Caco-2 (cell line): ENCODE measurements at regions not wholly inside any gene's neighbourhood (a gene's known extent, or its start where the extent isn't known, plus 50 kb on each side); places are given as distances from the start of the nearest gene placed in this dataset.

Source experiments
- BruUV-seq: library from RNA; stranded (reverse); fragments of 400-500 nt; replicated peaks from 2 replicates; lab custom pipeline; 2021; lab: Mats Ljungman, UMichigan
- CTCF ChIA-PET: fragments of 300-600 bp; sonication (Branson Sonifier 250); formaldehyde crosslinking; loops from one replicate; lab custom pipeline; 2022; ENCODE audit warnings: antibody characterized with exemption; lab: Charles Lee
- POLR2A ChIA-PET: fragments of 300-600 bp; sonication (Branson Sonifier 250); formaldehyde crosslinking; loops from one replicate; lab custom pipeline; 2022; ENCODE audit warnings: antibody characterized with exemption; lab: Charles Lee
- DNase-seq, 2 experiments: peaks; one replicate each; pipeline versions ENCODE4 v3.0.0 to v3.0.0-alpha.2; 2020 to 2022
- H3K27me3 ChIP-seq: replicated peaks from 2 replicates; pipeline ENCODE4 v1.6.0; 2011; ENCODE audit warnings: low read length; ENCODE audit not compliant: control insufficient read depth, insufficient read depth
- H3K36me3 ChIP-seq: 2 replicates; pipeline ENCODE4 v1.5.1; 2011; ENCODE audit warnings: low read length; ENCODE audit not compliant: control insufficient read depth, insufficient read depth
- H3K4me1 ChIP-seq: fragments of 250-450 bp; sonication (Bioruptor Pico); 2 replicates; pipeline ENCODE4 v1.5.1; 2020; ENCODE audit warnings: mild to moderate bottlenecking
- H3K4me3 ChIP-seq: 2 replicates; pipeline ENCODE4 v1.5.1; 2011; ENCODE audit warnings: low read depth, mild to moderate bottlenecking, control low read depth, low read length
- H3K9me3 ChIP-seq: fragments of 250-450 bp; sonication (Bioruptor Pico); 2 replicates; pipeline ENCODE4 v1.5.1; 2020; ENCODE audit warnings: mild to moderate bottlenecking, moderate library complexity
- H3K27ac Mint-ChIP-seq: one replicate; pipeline ENCODE4 v1.8.0; 2022; ENCODE audit warnings: mixed read lengths; ENCODE audit not compliant: unreplicated experiment
- H3K27me3 Mint-ChIP-seq: one replicate; pipeline ENCODE4 v1.8.0; 2022; ENCODE audit warnings: mixed read lengths; ENCODE audit not compliant: insufficient read depth, unreplicated experiment
- H3K36me3 Mint-ChIP-seq: one replicate; pipeline ENCODE4 v1.8.0; 2022; ENCODE audit warnings: mild to moderate bottlenecking, mixed read lengths; ENCODE audit not compliant: insufficient read depth, unreplicated experiment
- H3K4me1 Mint-ChIP-seq: one replicate; pipeline ENCODE4 v1.8.0; 2022; ENCODE audit warnings: low read depth, mixed read lengths; ENCODE audit not compliant: unreplicated experiment
- H3K4me3 Mint-ChIP-seq: one replicate; pipeline ENCODE4 v1.8.0; 2022; ENCODE audit warnings: mild to moderate bottlenecking, moderate library complexity, mixed read lengths; ENCODE audit not compliant: unreplicated experiment
- H3K9me3 Mint-ChIP-seq: one replicate; pipeline ENCODE4 v1.8.0; 2022; ENCODE audit warnings: mixed read lengths; ENCODE audit not compliant: unreplicated experiment
- intact Hi-C: fragments of 100-400 bp; cut with micrococcal nuclease; formaldehyde crosslinking; loops from one replicate; pipeline ENCODE4 v1.10.0; 2022; ENCODE audit not compliant: unreplicated experiment
- TF ChIP-seq, protein P1 (sequence below), 2 experiments: fragments of 200-600 bp in 1 of 2; IDR thresholded peaks; 1 replicate in 1 of 2; 2 replicates in 1 of 2; pipeline versions ENCODE4 v1.5.1 to v1.8.0; 2011 to 2022; ENCODE audit warnings: antibody characterized with exemption in 1 of 2, control low read depth in 1 of 2, inconsistent platforms in 1 of 2, low read depth in 1 of 2, low read length in 1 of 2, mild to moderate bottlenecking in 1 of 2, moderate library complexity in 1 of 2; ENCODE audit not compliant: insufficient read depth in 1 of 2, severe bottlenecking in 1 of 2, unreplicated experiment in 1 of 2

- H3K4me1 ChIP-seq, result no peaks in the 10 kb centered on the region
- H3K36me3 Mint-ChIP-seq, result no peaks in the 10 kb centered on the region
- no peaks in the 10 kb centered on the region for H3K4me1 Mint-ChIP-seq
- DNase-seq, result no peak
- TF ChIP-seq, protein P1, sequence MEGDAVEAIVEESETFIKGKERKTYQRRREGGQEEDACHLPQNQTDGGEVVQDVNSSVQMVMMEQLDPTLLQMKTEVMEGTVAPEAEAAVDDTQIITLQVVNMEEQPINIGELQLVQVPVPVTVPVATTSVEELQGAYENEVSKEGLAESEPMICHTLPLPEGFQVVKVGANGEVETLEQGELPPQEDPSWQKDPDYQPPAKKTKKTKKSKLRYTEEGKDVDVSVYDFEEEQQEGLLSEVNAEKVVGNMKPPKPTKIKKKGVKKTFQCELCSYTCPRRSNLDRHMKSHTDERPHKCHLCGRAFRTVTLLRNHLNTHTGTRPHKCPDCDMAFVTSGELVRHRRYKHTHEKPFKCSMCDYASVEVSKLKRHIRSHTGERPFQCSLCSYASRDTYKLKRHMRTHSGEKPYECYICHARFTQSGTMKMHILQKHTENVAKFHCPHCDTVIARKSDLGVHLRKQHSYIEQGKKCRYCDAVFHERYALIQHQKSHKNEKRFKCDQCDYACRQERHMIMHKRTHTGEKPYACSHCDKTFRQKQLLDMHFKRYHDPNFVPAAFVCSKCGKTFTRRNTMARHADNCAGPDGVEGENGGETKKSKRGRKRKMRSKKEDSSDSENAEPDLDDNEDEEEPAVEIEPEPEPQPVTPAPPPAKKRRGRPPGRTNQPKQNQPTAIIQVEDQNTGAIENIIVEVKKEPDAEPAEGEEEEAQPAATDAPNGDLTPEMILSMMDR (IDR thresholded peaks at IDR 0.05; ENCODE audit: insufficient read depth in 1 of 2, low read depth in 1 of 2, low read length in 1 of 2, severe bottlenecking in 1 of 2, unreplicated experiment in 1 of 2), result no peak
- H3K4me3 Mint-ChIP-seq, result no peak overlapping the region
- no TSS peak for BruUV-seq
- H3K36me3 ChIP-seq, result no peaks in the 10 kb centered on the region
- H3K27me3 Mint-ChIP-seq, result peaks cover 5% of the 10 kb centered on the region
- peaks cover 23% of the 10 kb centered on the region for H3K9me3 Mint-ChIP-seq
- CTCF ChIA-PET, result no interaction called here
- H3K27ac Mint-ChIP-seq, result no peak overlapping the region
- H3K4me3 ChIP-seq, result no peak overlapping the region
- no peaks in the 10 kb centered on the region for H3K27me3 ChIP-seq
- intact Hi-C loops, result no loop called here
- POLR2A ChIA-PET, result no interaction called here
- H3K9me3 ChIP-seq, result peaks cover 10% of the 10 kb centered on the region
Measured at GRCh38 chr20:60976139-60976538, 275.9 kb upstream of the CDH4 start.

GRCh38 chr20:60976913-60977312, 275.1 kb upstream of the CDH4 start:
- ChIA-PET CTCF (no interaction called here), POLR2A (no interaction called here)
- DNase-seq, result no peak
- no peaks in the 10 kb centered on the region for H3K4me1 ChIP-seq
- Mint-ChIP-seq H3K27me3 (peaks cover 5% of the 10 kb centered on the region), H3K36me3 (no peaks in the 10 kb centered on the region), H3K4me1 (no peaks in the 10 kb centered on the region), H3K4me3 (no peak overlapping the region), H3K9me3 (peaks cover 23% of the 10 kb centered on the region), H3K27ac (no peak overlapping the region)
- H3K9me3 ChIP-seq, result peaks cover 10% of the 10 kb centered on the region
- intact Hi-C loops, result no loop called here
- TF ChIP-seq, protein P1 (IDR thresholded peaks at IDR 0.05; ENCODE audit: insufficient read depth in 1 of 2, low read depth in 1 of 2, low read length in 1 of 2, severe bottlenecking in 1 of 2, unreplicated experiment in 1 of 2), result no peak
- H3K27me3 ChIP-seq, result no peaks in the 10 kb centered on the region
- no TSS peak for BruUV-seq
- no peaks in the 10 kb centered on the region for H3K36me3 ChIP-seq
- H3K4me3 ChIP-seq, result no peak overlapping the region

- H3K36me3 ChIP-seq, result no peaks in the 10 kb centered on the region
- Mint-ChIP-seq H3K27me3 (peaks cover 5% of the 10 kb centered on the region), H3K9me3 (peaks cover 23% of the 10 kb centered on the region), H3K4me3 (no peak overlapping the region), H3K36me3 (no peaks in the 10 kb centered on the region), H3K4me1 (no peaks in the 10 kb centered on the region), H3K27ac (no peak overlapping the region)
- intact Hi-C loops, result no loop called here
- BruUV-seq, result no TSS peak
- ChIA-PET CTCF (no interaction called here), POLR2A (no interaction called here)
- H3K4me3 ChIP-seq, result no peak overlapping the region
- no peak for DNase-seq
- no peaks in the 10 kb centered on the region for H3K4me1 ChIP-seq
- H3K9me3 ChIP-seq, result peaks cover 10% of the 10 kb centered on the region
- TF ChIP-seq, protein P1 (IDR thresholded peaks at IDR 0.05; ENCODE audit: insufficient read depth in 1 of 2, low read depth in 1 of 2, low read length in 1 of 2, severe bottlenecking in 1 of 2, unreplicated experiment in 1 of 2), result no peak
- no peaks in the 10 kb centered on the region for H3K27me3 ChIP-seq
Measured at GRCh38 chr20:60977901-60978300, 274.2 kb upstream of the CDH4 start.
